Sigmoid colon (tissue), 6 donors: ENCODE measurements at regions not wholly inside any gene's neighbourhood (a gene's known extent, or its start where the extent isn't known, plus 50 kb on each side); places are given as distances from the start of the nearest gene placed in this dataset.

Experiments
- DNase-seq: peaks from one replicate; pipeline ENCODE4 v3.0.0-alpha.2; 2019
- H3K27ac ChIP-seq, 4 donors: fragments of 200-600 bp; sonication (generic); one replicate each; pipeline ENCODE4 v1.5.1; 2016 to 2019; ENCODE audit warnings: mild to moderate bottlenecking in 1 of 4
- H3K27me3 ChIP-seq, 3 donors: fragments of 200-600 bp; sonication (generic); one replicate each; pipeline ENCODE4 v1.5.1; 2019; ENCODE audit warnings: mild to moderate bottlenecking in 1 of 3
- H3K36me3 ChIP-seq, 4 donors: fragments of 200-600 bp; sonication (generic); one replicate each; pipeline ENCODE4 v1.5.1; 2016 to 2019
- H3K4me1 ChIP-seq, 4 donors: fragments of 200-600 bp; sonication (generic); one replicate each; pipeline ENCODE4 v1.5.1; 2017 to 2019
- H3K4me3 ChIP-seq, 4 donors: fragments of 200-600 bp; sonication (generic); one replicate each; pipeline ENCODE4 v1.5.1; 2017 to 2019; ENCODE audit warnings: mild to moderate bottlenecking in 2 of 4, moderate library complexity in 1 of 4
- H3K9me3 ChIP-seq, 4 donors: fragments of 200-600 bp in 3 of 4; sonication (generic) in 3 of 4; one replicate each; pipeline versions ENCODE4 v1.5.1 to v1.6.1; 2013 to 2019
- EP300 ChIP-seq, 4 donors: sonication (generic); formaldehyde crosslinking; IDR thresholded peaks; one replicate each; pipeline ENCODE4 v1.6.1; 2017; ENCODE audit warnings: antibody characterized with exemption in 4 of 4
- POLR2A ChIP-seq, 2 donors: fragments of 450-650 bp; IDR thresholded peaks; one replicate each; pipeline ENCODE4 v1.6.1; 2016; ENCODE audit warnings: antibody characterized with exemption in 2 of 2, mild to moderate bottlenecking in 2 of 2, moderate library complexity in 2 of 2
- POLR2AphosphoS5 ChIP-seq, 4 donors: sonication (generic); formaldehyde crosslinking; IDR thresholded peaks; one replicate each; pipeline ENCODE4 v1.6.1; 2017; ENCODE audit warnings: antibody characterized with exemption in 4 of 4
- WGBS, 2 donors: extraction: QIAGEN DNeasy Blood & Tissue Kit; methylation state at CpG; one replicate each; pipeline ENCODE4 v1.1.7; 2013; 5-methylcytosine and 5-hydroxymethylcytosine counted together
- intact Hi-C: fragments of 100-400 bp; cut with DNase I; formaldehyde crosslinking; loops from one replicate; pipeline ENCODE4 v1.15.1; 2023
- TF ChIP-seq, protein P1 (sequence below), 4 experiments: fragments of 450-650 bp in 3 of 4; fragments of 200-600 bp in 1 of 4; IDR thresholded peaks; one replicate each; pipeline ENCODE4 v1.5.1; 2016 to 2019; ENCODE audit warnings: antibody characterized with exemption in 4 of 4, mild to moderate bottlenecking in 3 of 4, moderate library complexity in 2 of 4
- donor health status: healthy with polysubstance abuse.
- donor health status: healthy.

GRCh38 chr9:85202596-85202995 is 533.1 kb downstream of the NTRK2 start:
- intact Hi-C loops: no loop called here
- WGBS, 2 donors: 83% methylated on average over 3 of the region's 3 CpGs
- no peak for DNase-seq
- H3K27me3 ChIP-seq: no peaks in the 10 kb centered on the region
- no peak overlapping the region for H3K4me3 ChIP-seq
- H3K27ac ChIP-seq: no peak overlapping the region
- no peaks in the 10 kb centered on the region for H3K36me3 ChIP-seq
- H3K9me3 ChIP-seq: no peaks in the 10 kb centered on the region
- no peaks in the 10 kb centered on the region for H3K4me1 ChIP-seq
- TF ChIP-seq POLR2A (IDR thresholded peaks at IDR 0.05): no peak
- TF ChIP-seq, protein P1, sequence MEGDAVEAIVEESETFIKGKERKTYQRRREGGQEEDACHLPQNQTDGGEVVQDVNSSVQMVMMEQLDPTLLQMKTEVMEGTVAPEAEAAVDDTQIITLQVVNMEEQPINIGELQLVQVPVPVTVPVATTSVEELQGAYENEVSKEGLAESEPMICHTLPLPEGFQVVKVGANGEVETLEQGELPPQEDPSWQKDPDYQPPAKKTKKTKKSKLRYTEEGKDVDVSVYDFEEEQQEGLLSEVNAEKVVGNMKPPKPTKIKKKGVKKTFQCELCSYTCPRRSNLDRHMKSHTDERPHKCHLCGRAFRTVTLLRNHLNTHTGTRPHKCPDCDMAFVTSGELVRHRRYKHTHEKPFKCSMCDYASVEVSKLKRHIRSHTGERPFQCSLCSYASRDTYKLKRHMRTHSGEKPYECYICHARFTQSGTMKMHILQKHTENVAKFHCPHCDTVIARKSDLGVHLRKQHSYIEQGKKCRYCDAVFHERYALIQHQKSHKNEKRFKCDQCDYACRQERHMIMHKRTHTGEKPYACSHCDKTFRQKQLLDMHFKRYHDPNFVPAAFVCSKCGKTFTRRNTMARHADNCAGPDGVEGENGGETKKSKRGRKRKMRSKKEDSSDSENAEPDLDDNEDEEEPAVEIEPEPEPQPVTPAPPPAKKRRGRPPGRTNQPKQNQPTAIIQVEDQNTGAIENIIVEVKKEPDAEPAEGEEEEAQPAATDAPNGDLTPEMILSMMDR (IDR thresholded peaks at IDR 0.05): no peak
- TF ChIP-seq EP300 (IDR thresholded peaks at IDR 0.05): no peak
- TF ChIP-seq POLR2AphosphoS5 (IDR thresholded peaks at IDR 0.05): no peak

DNA sequence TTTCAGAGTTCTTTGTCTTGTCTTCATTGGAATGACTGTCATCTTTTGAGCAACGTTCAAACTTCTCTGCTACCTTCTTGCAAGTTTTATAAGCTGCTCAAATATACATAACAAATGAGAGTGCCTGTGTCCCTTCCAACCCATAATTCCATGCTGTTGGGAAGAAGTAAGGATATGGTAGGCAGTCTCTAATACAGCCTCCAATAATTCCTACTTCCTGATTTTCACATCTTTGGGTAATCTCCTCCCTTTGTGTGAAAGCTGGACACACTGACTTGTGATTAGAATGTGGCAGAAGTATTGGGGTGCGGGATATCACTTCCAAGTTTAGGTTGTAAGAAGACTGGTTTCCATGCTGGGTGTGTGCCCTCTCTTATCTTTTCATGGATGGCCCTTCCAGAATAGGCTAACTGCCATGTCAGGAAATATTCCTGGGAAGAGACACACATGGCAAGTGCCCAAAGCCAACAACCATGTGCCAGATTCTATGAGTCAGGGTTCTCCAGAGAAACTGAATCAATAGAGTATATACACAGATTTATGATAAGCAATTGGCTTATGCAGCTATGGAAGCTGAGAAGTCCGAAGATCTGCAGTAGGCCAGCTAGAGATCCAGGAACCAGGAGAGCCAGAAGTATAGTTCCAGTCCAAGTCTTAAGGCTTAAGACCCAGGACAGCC is 531.3 kb downstream of the NTRK2 start:
- no peak for DNase-seq
- no peaks in the 10 kb centered on the region for H3K36me3 ChIP-seq
- intact Hi-C loops: no loop called here
- H3K4me1 ChIP-seq: no peaks in the 10 kb centered on the region
- 36 to 68% methylated on average over 3 of the region's 3 CpGs for WGBS, 2 donors
- no peak for TF ChIP-seq EP300 (IDR thresholded peaks at IDR 0.05)
- no peak for TF ChIP-seq POLR2AphosphoS5 (IDR thresholded peaks at IDR 0.05)
- TF ChIP-seq POLR2A (IDR thresholded peaks at IDR 0.05): no peak
- TF ChIP-seq, protein P1 (IDR thresholded peaks at IDR 0.05): no peak
- H3K27ac ChIP-seq: no peak overlapping the region
- no peak overlapping the region for H3K4me3 ChIP-seq
- no peaks in the 10 kb centered on the region for H3K9me3 ChIP-seq
- no peaks in the 10 kb centered on the region for H3K27me3 ChIP-seq

- Histone ChIP-seq H3K27me3 (no peaks in the 10 kb centered on the region), H3K27ac (no peak overlapping the region), H3K9me3 (no peaks in the 10 kb centered on the region), H3K4me1 (no peaks in the 10 kb centered on the region), H3K36me3 (no peaks in the 10 kb centered on the region), H3K4me3 (no peak overlapping the region)
- intact Hi-C loops: no loop called here
- no peak for DNase-seq
- 13 to 49% methylated on average over 1 of the region's 1 CpG for WGBS, 2 donors
- TF ChIP-seq, protein P1 (IDR thresholded peaks at IDR 0.05): no peak
- TF ChIP-seq POLR2A (IDR thresholded peaks at IDR 0.05): no peak
- TF ChIP-seq EP300 (IDR thresholded peaks at IDR 0.05): no peak
- no peak for TF ChIP-seq POLR2AphosphoS5 (IDR thresholded peaks at IDR 0.05)
These were observed 530.5 kb downstream of the NTRK2 start for GRCh38 chr9:85199866-85200495.

DNA sequence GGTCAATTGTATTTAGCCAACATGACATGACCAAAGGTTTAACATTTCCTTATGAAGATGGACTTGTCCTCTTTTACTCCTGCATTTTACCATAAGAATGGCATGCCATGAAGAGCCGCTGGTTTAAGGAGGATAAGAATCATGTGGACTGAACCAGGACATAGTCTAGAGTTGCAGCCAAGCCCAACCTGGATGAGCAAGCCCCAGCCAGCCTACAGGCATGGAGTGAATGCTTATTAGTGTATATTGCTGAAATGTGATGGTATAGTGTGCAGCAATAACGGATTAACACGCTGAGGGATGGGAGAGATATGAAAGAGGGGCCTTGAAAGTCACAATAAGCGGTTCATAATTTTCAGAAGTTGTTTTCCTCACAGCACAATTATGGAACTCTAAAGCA is 523.2 kb downstream of the NTRK2 start:
- no peak overlapping the region for H3K4me3 ChIP-seq
- no peaks in the 10 kb centered on the region for H3K36me3 ChIP-seq
- no peaks in the 10 kb centered on the region for H3K27me3 ChIP-seq
- H3K9me3 ChIP-seq: no peaks in the 10 kb centered on the region
- 92 to 94% methylated on average over 4 of the region's 4 CpGs for WGBS, 2 donors
- H3K27ac ChIP-seq: no peak overlapping the region
- intact Hi-C loops: no loop called here
- TF ChIP-seq POLR2A (IDR thresholded peaks at IDR 0.05) (no peak), POLR2AphosphoS5 (IDR thresholded peaks at IDR 0.05) (no peak)
- no peak for DNase-seq
- no peaks in the 10 kb centered on the region for H3K4me1 ChIP-seq

DNA sequence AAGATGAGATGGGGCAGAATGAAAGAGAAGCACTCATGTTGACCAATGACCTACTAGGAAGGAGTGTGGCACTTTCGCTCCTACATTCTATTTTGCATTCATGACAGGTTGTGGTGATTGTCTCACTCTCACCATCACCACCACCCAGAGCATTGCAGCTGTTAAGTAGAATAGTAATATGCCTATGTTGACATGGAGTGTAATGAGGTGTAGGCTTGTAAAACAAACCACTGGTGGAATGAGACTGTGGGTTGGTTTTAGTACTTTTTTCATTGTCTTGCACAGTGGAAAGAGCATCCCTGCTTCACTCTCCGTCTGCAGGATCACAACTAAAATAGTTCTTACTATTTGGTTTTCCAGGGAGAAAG is 516.7 kb downstream of the NTRK2 start:
- DNase-seq: no peak
- Histone ChIP-seq H3K4me1 (no peaks in the 10 kb centered on the region), H3K9me3 (no peaks in the 10 kb centered on the region), H3K27me3 (no peaks in the 10 kb centered on the region), H3K4me3 (no peak overlapping the region), H3K36me3 (no peaks in the 10 kb centered on the region), H3K27ac (no peak overlapping the region)
- WGBS, 2 donors: 85 to 90% methylated on average over 2 of the region's 2 CpGs
- intact Hi-C loops: no loop called here
- TF ChIP-seq EP300 (IDR thresholded peaks at IDR 0.05) (no peak), POLR2A (IDR thresholded peaks at IDR 0.05) (no peak), POLR2AphosphoS5 (IDR thresholded peaks at IDR 0.05) (no peak)
- TF ChIP-seq, protein P1 (IDR thresholded peaks at IDR 0.05): no peak
